Endothelial cell (in vitro differentiated cells): ENCODE measurements at regions not wholly inside any gene's neighbourhood (a gene's known extent, or its start where the extent isn't known, plus 50 kb on each side); places are given as distances from the start of the nearest gene placed in this dataset.

Source experiments
- DNase-seq: peaks from one replicate; pipeline ENCODE4 v3.0.0; 2021; ENCODE audit warnings: low spot score
- H3K27ac Mint-ChIP-seq: one replicate; pipeline ENCODE4 v1.8.0; 2021; ENCODE audit warnings: mixed read lengths, inconsistent platforms; ENCODE audit not compliant: unreplicated experiment
- H3K27me3 Mint-ChIP-seq: one replicate; pipeline ENCODE4 v1.8.0; 2021; ENCODE audit warnings: mild to moderate bottlenecking, moderate library complexity, mixed read lengths, inconsistent platforms; ENCODE audit not compliant: unreplicated experiment
- H3K36me3 Mint-ChIP-seq: one replicate; pipeline ENCODE4 v1.8.0; 2021; ENCODE audit warnings: mild to moderate bottlenecking, low read depth, mixed read lengths, inconsistent platforms; ENCODE audit not compliant: unreplicated experiment
- H3K4me1 Mint-ChIP-seq: one replicate; pipeline ENCODE4 v1.8.0; 2021; ENCODE audit warnings: mild to moderate bottlenecking, mixed read lengths, inconsistent platforms; ENCODE audit not compliant: unreplicated experiment
- H3K4me3 Mint-ChIP-seq: one replicate; pipeline ENCODE4 v1.8.0; 2021; ENCODE audit warnings: mild to moderate bottlenecking, mixed read lengths, inconsistent platforms; ENCODE audit not compliant: unreplicated experiment
- H3K9me3 Mint-ChIP-seq: one replicate; pipeline ENCODE4 v1.8.0; 2021; ENCODE audit warnings: mixed read lengths, inconsistent platforms; ENCODE audit not compliant: unreplicated experiment
- TF ChIP-seq, protein P1 (sequence below): fragments of 200-600 bp; sonication (generic); IDR thresholded peaks from one replicate; pipeline ENCODE4 v1.5.0; 2021; ENCODE audit warnings: antibody characterized with exemption; ENCODE audit not compliant: unreplicated experiment

DNA sequence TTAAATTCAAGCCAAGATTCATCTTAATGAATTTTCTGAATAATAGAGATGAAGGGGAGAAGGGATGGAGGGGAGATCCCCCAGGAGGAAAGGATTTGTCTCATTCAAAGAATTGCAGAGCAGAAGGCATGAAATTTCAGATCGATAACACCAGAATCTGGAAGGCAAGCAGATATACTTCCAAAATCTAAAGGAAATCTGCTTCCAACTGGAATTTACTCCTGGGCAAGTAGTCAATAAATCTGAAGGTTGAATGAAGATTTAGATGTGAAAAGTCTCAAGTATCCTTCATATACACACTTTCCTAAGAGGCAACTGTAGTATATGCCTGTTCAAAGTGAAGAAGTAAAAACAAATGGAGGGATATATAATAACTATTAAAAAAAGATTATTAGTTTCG, 1190.8 kb upstream of the CELF4 start:
- no peaks in the 10 kb centered on the region for H3K4me1 Mint-ChIP-seq
- H3K9me3 Mint-ChIP-seq: no peaks in the 10 kb centered on the region
- no peaks in the 10 kb centered on the region for H3K36me3 Mint-ChIP-seq
- TF ChIP-seq, protein P1, sequence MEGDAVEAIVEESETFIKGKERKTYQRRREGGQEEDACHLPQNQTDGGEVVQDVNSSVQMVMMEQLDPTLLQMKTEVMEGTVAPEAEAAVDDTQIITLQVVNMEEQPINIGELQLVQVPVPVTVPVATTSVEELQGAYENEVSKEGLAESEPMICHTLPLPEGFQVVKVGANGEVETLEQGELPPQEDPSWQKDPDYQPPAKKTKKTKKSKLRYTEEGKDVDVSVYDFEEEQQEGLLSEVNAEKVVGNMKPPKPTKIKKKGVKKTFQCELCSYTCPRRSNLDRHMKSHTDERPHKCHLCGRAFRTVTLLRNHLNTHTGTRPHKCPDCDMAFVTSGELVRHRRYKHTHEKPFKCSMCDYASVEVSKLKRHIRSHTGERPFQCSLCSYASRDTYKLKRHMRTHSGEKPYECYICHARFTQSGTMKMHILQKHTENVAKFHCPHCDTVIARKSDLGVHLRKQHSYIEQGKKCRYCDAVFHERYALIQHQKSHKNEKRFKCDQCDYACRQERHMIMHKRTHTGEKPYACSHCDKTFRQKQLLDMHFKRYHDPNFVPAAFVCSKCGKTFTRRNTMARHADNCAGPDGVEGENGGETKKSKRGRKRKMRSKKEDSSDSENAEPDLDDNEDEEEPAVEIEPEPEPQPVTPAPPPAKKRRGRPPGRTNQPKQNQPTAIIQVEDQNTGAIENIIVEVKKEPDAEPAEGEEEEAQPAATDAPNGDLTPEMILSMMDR: no peak
- H3K27ac Mint-ChIP-seq: no peak overlapping the region
- no peaks in the 10 kb centered on the region for H3K27me3 Mint-ChIP-seq
- no peak for DNase-seq
- no peak overlapping the region for H3K4me3 Mint-ChIP-seq

GRCh38 chr18:38752430-38752829, 1186.8 kb upstream of the CELF4 start:
- Mint-ChIP-seq H3K9me3 (no peaks in the 10 kb centered on the region), H3K27ac (no peak overlapping the region), H3K36me3 (no peaks in the 10 kb centered on the region), H3K27me3 (no peaks in the 10 kb centered on the region), H3K4me3 (no peak overlapping the region), H3K4me1 (no peaks in the 10 kb centered on the region)
- TF ChIP-seq, protein P1: no peak
- DNase-seq: no peak

GRCh38 chr18:38751898-38752297, 1186.3 kb upstream of the CELF4 start:
- H3K9me3 Mint-ChIP-seq: no peaks in the 10 kb centered on the region
- TF ChIP-seq, protein P1: no peak
- H3K4me1 Mint-ChIP-seq: no peaks in the 10 kb centered on the region
- no peak overlapping the region for H3K4me3 Mint-ChIP-seq
- no peaks in the 10 kb centered on the region for H3K27me3 Mint-ChIP-seq
- H3K27ac Mint-ChIP-seq: no peak overlapping the region
- DNase-seq: no peak
- H3K36me3 Mint-ChIP-seq: no peaks in the 10 kb centered on the region

DNA sequence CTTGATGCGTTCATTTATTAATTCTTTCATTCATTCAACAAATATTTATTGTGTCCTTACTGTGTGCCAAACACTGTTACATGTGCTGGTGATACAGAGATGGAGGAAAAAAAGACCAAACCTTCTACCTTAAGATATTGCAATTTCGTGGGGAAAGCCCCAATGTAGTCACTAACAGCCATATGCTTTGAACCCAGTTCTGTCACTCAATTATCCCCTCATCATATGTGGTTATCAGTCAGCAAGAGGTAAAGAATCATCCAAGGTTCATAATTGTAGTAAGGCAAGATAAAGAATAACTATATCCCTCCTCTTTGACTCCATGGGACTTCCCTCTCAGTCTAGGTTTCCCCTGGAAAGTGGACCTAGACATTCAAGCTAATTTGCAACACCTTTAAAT, 1185.6 kb upstream of the CELF4 start:
- H3K4me1 Mint-ChIP-seq: no peaks in the 10 kb centered on the region
- no peak overlapping the region for H3K4me3 Mint-ChIP-seq
- TF ChIP-seq, protein P1: no peak
- DNase-seq: no peak
- H3K27me3 Mint-ChIP-seq: no peaks in the 10 kb centered on the region
- H3K27ac Mint-ChIP-seq: no peak overlapping the region
- H3K9me3 Mint-ChIP-seq: no peaks in the 10 kb centered on the region
- H3K36me3 Mint-ChIP-seq: no peaks in the 10 kb centered on the region

GRCh38 chr18:38750751-38751150, 1185.2 kb upstream of the CELF4 start:
- Mint-ChIP-seq H3K27ac (no peak overlapping the region), H3K9me3 (no peaks in the 10 kb centered on the region), H3K4me1 (no peaks in the 10 kb centered on the region), H3K36me3 (no peaks in the 10 kb centered on the region), H3K4me3 (no peak overlapping the region), H3K27me3 (no peaks in the 10 kb centered on the region)
- no peak for DNase-seq
- TF ChIP-seq, protein P1: no peak
